ENCODE measurements at regions not wholly inside any gene's neighbourhood (a gene's known extent, or its start where the extent isn't known, plus 50 kb on each side); places are given as distances from the start of the nearest gene placed in this dataset.

- Histone ChIP-seq H3K27ac (peak overlapping the region in 2 of 4 donors; percentile 63 to 82), H3K4me1 (peaks cover 0 to 49% (median 12%) of the 10 kb centered on the region in 4 donors), H3K4me3 (no peak overlapping the region), H3K9me3 (no peaks in the 10 kb centered on the region), H3K27me3 (no peaks in the 10 kb centered on the region), H3K36me3 (no peaks in the 10 kb centered on the region)
- no peak for TF ChIP-seq CTCF (IDR thresholded peaks at IDR 0.05)
- TF ChIP-seq EP300 (IDR thresholded peaks at IDR 0.05), result peak in 1 of 2 donors; percentile 6
- 68 to 70% methylated on average over 9 of the region's 9 CpGs for WGBS, 2 donors
- DNase-seq (ENCODE audit: low spot score in 2 of 2), result no peak
These were observed 103.8 kb upstream of the CDC42EP3 start for GRCh38 chr2:37774976-37775907.

GRCh38 chr2:37775908-37776250 is 104.4 kb upstream of the CDC42EP3 start:
- H3K4me3 ChIP-seq, result no peak overlapping the region
- peak overlapping the region in 2 of 4 donors; percentile 63 to 82 for H3K27ac ChIP-seq
- H3K4me1 ChIP-seq, result peaks cover 0 to 49% (median 12%) of the 10 kb centered on the region in 4 donors
- WGBS, 2 donors, result 13 to 28% methylated on average over 3 of the region's 3 CpGs
- no peaks in the 10 kb centered on the region for H3K9me3 ChIP-seq
- no peaks in the 10 kb centered on the region for H3K36me3 ChIP-seq
- no peaks in the 10 kb centered on the region for H3K27me3 ChIP-seq
- DNase-seq (ENCODE audit: low spot score in 2 of 2), result peak in 1 of 2 donors; percentile 21
- TF ChIP-seq EP300 (IDR thresholded peaks at IDR 0.05) (no peak), POLR2A (IDR thresholded peaks at IDR 0.05) (no peak), CTCF (IDR thresholded peaks at IDR 0.05) (no peak)

- Histone ChIP-seq H3K9me3 (no peaks in the 10 kb centered on the region), H3K27me3 (no peaks in the 10 kb centered on the region)
These were observed 105.0 kb upstream of the CDC42EP3 start for GRCh38 chr2:37776487-37776886.

GRCh38 chr2:37779139-37779538 is 107.7 kb upstream of the CDC42EP3 start:
- H3K27ac ChIP-seq, result no peak overlapping the region
- H3K36me3 ChIP-seq, result no peaks in the 10 kb centered on the region
- no peaks in the 10 kb centered on the region for H3K27me3 ChIP-seq
- 63 to 64% methylated on average over 5 of the region's 5 CpGs for WGBS, 2 donors
- H3K9me3 ChIP-seq, result no peaks in the 10 kb centered on the region
- no peak for TF ChIP-seq EP300 (IDR thresholded peaks at IDR 0.05)
- no peak for TF ChIP-seq CTCF (IDR thresholded peaks at IDR 0.05)
- TF ChIP-seq POLR2A (IDR thresholded peaks at IDR 0.05), result no peak
- peaks cover 0 to 20% (median 4%) of the 10 kb centered on the region in 4 donors for H3K4me1 ChIP-seq
- no peak for DNase-seq (ENCODE audit: low spot score in 2 of 2)
- H3K4me3 ChIP-seq, result no peak overlapping the region

More at GRCh38 chr2:37776487-37776886, 105.0 kb upstream of the CDC42EP3 start:
- TF ChIP-seq EP300 (IDR thresholded peaks at IDR 0.05) (no peak), POLR2A (IDR thresholded peaks at IDR 0.05) (no peak), CTCF (IDR thresholded peaks at IDR 0.05) (no peak)
- no peak for DNase-seq (ENCODE audit: low spot score in 2 of 2)
- no peak overlapping the region for H3K4me3 ChIP-seq
- no peaks in the 10 kb centered on the region for H3K36me3 ChIP-seq
- 33 to 60% methylated on average over 3 of the region's 3 CpGs for WGBS, 2 donors
- H3K27ac ChIP-seq, result peak overlapping the region in 1 of 4 donors; percentile 82
- H3K4me1 ChIP-seq, result peaks cover 0 to 43% (median 12%) of the 10 kb centered on the region in 4 donors
